Activated CD8-positive, alpha-beta memory T cell treated with anti-CD3 and anti-CD28 coated beads, Interleukin-2, amount 10 ng/mL, durations not matched to agents 7 days and 5 days (primary cell): ENCODE measurements at regions not wholly inside any gene's neighbourhood (a gene's known extent, or its start where the extent isn't known, plus 50 kb on each side); places are given as distances from the start of the nearest gene placed in this dataset.

ENCODE experiments used
- ATAC-seq: fragments of 150-1000 bp; cut with Tn5 transposase; one replicate; pipeline ENCODE4 v1.10.0; 2021; ENCODE audit warnings: moderate library complexity
- CTCF ChIA-PET: fragments of 350-600 bp; sonication (Branson Sonifier 250); formaldehyde crosslinking; loops from one replicate; lab custom pipeline; 2021; ENCODE audit warnings: antibody characterized with exemption; lab: Charles Lee
- DNase-seq: peaks from one replicate; pipeline ENCODE4 v3.0.0-alpha.2; 2020
- H3K27ac Mint-ChIP-seq: one replicate; pipeline ENCODE4 v1.8.0; 2021; ENCODE audit warnings: mild to moderate bottlenecking, mixed read lengths
- H3K27me3 Mint-ChIP-seq: one replicate; pipeline ENCODE4 v1.8.0; 2021; ENCODE audit warnings: mixed read lengths
- H3K36me3 Mint-ChIP-seq: one replicate; pipeline ENCODE4 v1.8.0; 2021; ENCODE audit warnings: mild to moderate bottlenecking, mixed read lengths
- H3K4me1 Mint-ChIP-seq: one replicate; pipeline ENCODE4 v1.8.0; 2021; ENCODE audit warnings: mixed read lengths
- H3K4me3 Mint-ChIP-seq: one replicate; pipeline ENCODE4 v1.8.0; 2021; ENCODE audit warnings: mild to moderate bottlenecking, moderate library complexity, mixed read lengths
- H3K9me3 Mint-ChIP-seq: one replicate; pipeline ENCODE4 v1.8.0; 2022; ENCODE audit warnings: low read depth, mixed read lengths

DNA sequence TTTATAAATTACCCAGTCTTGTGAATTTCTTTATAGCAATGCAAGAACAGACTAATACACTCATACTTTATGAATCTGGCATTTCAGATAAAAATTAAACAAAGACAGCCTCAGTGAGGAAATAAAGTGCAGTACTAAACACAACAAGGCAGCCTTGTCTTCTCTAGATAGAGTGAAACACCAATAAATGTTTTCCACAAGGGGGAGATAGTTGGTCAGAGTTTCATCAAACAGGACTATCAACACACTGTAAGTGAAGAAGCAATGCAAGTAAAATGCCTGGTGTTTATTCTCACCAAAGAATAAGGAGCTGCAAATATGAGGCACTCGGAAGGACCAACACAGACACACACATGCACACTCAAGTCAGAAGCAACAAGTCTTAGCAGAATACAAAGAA, 62.8 kb downstream of the FAM9B start:
- Mint-ChIP-seq H3K27me3 (no peaks in the 10 kb centered on the region), H3K4me1 (no peaks in the 10 kb centered on the region), H3K27ac (no peak overlapping the region), H3K9me3 (no peaks in the 10 kb centered on the region), H3K36me3 (no peaks in the 10 kb centered on the region), H3K4me3 (no peak overlapping the region)
- ATAC-seq (peak; percentile 64), DNase-seq (no peak)
- CTCF ChIA-PET, result interaction anchor here (0.8 kb wide), 1 partner anchor 342 kb away, joined by 3 read pairs; no protein-coding TSS in a partner anchor

DNA sequence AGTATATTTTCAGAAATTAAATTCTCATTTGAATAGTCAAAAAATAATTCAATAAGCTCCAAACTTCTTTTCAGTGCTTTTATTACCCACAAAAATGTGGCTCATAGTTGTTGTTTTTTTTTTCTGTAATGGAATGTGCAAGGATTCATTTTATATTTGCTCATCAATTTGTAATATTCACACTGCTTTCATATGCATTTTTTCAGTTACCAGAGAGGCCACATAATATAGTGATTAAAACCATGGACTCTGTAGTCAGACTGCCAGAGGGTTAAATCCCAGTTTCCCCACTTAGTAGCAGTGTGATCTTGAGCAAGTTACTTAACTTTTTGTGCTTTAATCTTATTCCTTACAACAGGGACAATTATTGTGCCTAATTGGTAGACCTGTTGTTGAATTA, 64.5 kb downstream of the FAM9B start:
- Mint-ChIP-seq H3K27me3 (no peaks in the 10 kb centered on the region), H3K4me1 (no peaks in the 10 kb centered on the region), H3K27ac (no peak overlapping the region), H3K4me3 (no peak overlapping the region), H3K9me3 (no peaks in the 10 kb centered on the region), H3K36me3 (no peaks in the 10 kb centered on the region)
- CTCF ChIA-PET, result interaction anchor here (1.5 kb wide), 1 partner anchor 82 kb away, joined by 3 read pairs; no protein-coding TSS in a partner anchor
- DNase-seq (no peak), ATAC-seq (no peak)

DNA sequence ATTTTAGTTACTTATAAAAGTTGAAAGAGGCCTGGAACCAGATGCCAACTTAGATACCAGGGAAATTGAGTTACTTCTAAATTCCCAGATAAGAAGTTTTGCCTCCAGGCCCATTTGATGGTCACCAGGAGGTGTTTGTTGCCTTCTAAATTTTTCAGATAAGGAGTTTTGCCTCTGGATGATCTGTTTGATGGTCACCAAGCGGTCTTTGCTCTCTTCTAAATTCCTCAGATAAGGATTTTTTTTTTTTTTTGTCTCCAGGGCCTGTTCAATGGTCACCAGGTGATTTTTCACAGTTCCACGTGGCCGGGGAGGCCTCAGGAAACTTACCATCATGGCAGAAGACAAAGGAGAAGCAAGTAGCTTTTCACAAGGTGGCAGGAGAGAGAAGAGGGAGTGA, 66.5 kb downstream of the FAM9B start:
- Mint-ChIP-seq H3K27me3 (no peaks in the 10 kb centered on the region), H3K36me3 (no peaks in the 10 kb centered on the region)
- CTCF ChIA-PET, result no interaction called here

DNA sequence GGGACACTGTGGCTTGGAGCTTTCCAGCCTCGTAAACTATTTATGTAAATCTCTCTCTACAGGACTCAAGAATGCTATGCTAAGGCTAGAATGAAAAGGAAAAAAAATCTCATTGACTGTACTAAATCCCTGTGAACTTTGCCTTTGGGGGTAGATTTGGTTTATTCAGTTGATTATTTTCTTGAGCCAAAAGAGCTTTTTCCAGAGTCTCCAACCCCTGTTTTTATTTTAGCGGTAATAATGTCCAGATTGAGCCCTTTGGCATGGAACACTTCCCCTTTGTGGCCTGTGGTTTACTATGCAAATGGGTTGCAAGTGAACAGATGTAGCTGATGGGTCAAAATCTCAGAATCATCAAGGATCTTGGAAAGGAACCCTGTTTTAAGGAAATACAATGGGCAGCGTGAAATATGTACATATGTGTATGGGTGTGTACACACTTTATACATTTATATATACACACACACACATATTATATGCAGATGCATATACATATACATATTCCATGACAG, 72.9 kb downstream of the FAM9B start:
- Mint-ChIP-seq H3K4me3 (no peak overlapping the region), H3K27me3 (peaks cover 13% of the 10 kb centered on the region), H3K36me3 (no peaks in the 10 kb centered on the region), H3K27ac (no peak overlapping the region), H3K4me1 (no peaks in the 10 kb centered on the region), H3K9me3 (no peaks in the 10 kb centered on the region)
- ATAC-seq (no peak), DNase-seq (no peak)
- CTCF ChIA-PET, result no interaction called here

More for the DNA sequence above, 66.5 kb downstream of the FAM9B start:
- Mint-ChIP-seq H3K4me1 (no peaks in the 10 kb centered on the region), H3K9me3 (no peaks in the 10 kb centered on the region), H3K27ac (no peak overlapping the region), H3K4me3 (no peak overlapping the region)
- ATAC-seq, result no peak
- no peak for DNase-seq

DNA sequence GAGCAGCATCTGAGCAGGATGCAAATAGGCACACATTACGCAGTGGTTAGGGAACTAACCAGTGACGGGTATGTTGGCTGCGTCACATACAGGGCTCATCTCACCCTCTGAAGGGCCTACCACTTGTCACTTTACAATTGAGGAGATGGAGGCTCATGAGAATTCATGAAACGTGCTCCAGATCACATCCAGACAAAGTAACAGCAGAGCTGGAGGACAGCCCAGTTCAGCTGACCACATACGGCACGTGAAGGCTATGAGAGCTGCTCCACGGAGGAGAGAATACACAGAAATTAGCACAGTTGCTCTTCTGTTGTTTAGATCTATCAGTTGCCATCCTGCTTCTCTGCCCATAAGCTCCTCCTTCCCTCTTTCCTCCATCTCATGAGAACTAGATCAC, 78.4 kb downstream of the FAM9B start:
- no peak overlapping the region for H3K27ac Mint-ChIP-seq
- H3K4me1 Mint-ChIP-seq, result no peaks in the 10 kb centered on the region

DNA sequence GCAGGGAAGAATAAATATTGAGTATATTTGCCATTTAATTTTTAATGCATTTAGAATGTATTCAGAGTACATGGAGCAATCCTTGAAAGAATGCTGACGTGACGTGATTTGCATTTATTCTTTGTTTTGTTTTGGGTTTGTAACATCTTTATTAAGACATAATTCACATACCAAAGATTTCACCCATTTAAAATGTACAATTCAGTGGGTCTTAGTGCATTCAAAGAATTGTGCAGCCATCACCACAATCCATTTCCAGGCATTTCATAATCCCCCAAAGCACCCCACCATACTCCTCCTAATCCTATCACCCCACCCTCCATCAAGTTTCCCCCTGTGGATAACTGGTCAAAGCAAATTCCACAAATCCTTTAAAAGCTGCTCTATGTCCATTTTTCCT, 87.4 kb downstream of the FAM9B start:
- Mint-ChIP-seq H3K9me3 (no peaks in the 10 kb centered on the region), H3K27me3 (peaks cover 16% of the 10 kb centered on the region), H3K4me3 (no peak overlapping the region), H3K4me1 (no peaks in the 10 kb centered on the region), H3K36me3 (no peaks in the 10 kb centered on the region), H3K27ac (no peak overlapping the region)
- no peak for ATAC-seq
- CTCF ChIA-PET, result no interaction called here
- no peak for DNase-seq

More for the DNA sequence above, 78.4 kb downstream of the FAM9B start:
- H3K9me3 Mint-ChIP-seq, result no peaks in the 10 kb centered on the region
- H3K4me3 Mint-ChIP-seq, result no peak overlapping the region
- H3K36me3 Mint-ChIP-seq, result no peaks in the 10 kb centered on the region
- DNase-seq (no peak), ATAC-seq (no peak)
- H3K27me3 Mint-ChIP-seq, result peaks cover 31% of the 10 kb centered on the region
- CTCF ChIA-PET, result no interaction called here

DNA sequence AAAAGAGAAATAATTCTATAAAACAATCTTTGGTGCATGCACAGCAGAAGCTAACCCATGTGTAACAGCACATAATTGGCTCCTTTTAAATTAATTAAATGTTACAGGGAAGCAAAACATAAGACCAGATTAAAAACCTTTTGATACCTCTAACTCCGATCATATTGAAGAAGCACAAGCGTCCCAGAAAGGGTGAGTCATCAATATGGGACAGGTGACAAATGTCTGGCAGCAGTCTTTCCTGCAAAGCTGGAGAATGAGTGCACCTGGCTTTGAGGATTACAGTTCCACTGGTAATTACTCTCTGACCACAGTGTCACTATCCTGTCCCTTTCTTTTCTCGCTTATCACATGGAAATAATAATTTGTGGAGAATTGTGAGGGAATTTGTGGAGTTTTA, 94.6 kb downstream of the FAM9B start:
- Mint-ChIP-seq H3K27ac (no peak overlapping the region), H3K4me3 (no peak overlapping the region), H3K27me3 (no peaks in the 10 kb centered on the region), H3K4me1 (no peaks in the 10 kb centered on the region), H3K36me3 (no peaks in the 10 kb centered on the region), H3K9me3 (peaks cover 2% of the 10 kb centered on the region)
- DNase-seq (no peak), ATAC-seq (no peak)
- CTCF ChIA-PET, result no interaction called here

DNA sequence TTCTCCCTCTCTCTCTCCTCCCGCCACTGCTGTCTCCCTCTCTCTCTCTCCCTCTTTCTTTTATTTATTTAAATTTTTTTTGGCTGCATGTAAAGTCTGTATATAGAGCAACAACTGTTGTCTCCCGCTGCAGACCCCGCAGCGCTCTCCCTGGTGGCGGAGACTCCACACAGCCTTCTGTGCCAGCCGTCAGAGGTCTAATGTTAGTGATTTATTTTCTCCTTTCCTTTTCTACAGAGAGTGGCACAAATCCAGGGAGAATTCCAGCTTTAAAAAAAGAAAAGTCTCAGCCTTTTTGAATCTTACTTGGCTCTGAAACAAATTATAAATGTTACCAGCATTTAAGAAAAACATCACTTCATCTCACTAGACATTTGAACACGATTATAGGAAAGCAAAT, 106.2 kb downstream of the FAM9B start:
- no peaks in the 10 kb centered on the region for H3K4me1 Mint-ChIP-seq
- CTCF ChIA-PET, result no interaction called here
- H3K27ac Mint-ChIP-seq, result no peak overlapping the region
- ATAC-seq (no peak), DNase-seq (no peak)
- H3K36me3 Mint-ChIP-seq, result no peaks in the 10 kb centered on the region
- H3K4me3 Mint-ChIP-seq, result no peak overlapping the region
- peaks cover 8% of the 10 kb centered on the region for H3K27me3 Mint-ChIP-seq
- no peaks in the 10 kb centered on the region for H3K9me3 Mint-ChIP-seq

DNA sequence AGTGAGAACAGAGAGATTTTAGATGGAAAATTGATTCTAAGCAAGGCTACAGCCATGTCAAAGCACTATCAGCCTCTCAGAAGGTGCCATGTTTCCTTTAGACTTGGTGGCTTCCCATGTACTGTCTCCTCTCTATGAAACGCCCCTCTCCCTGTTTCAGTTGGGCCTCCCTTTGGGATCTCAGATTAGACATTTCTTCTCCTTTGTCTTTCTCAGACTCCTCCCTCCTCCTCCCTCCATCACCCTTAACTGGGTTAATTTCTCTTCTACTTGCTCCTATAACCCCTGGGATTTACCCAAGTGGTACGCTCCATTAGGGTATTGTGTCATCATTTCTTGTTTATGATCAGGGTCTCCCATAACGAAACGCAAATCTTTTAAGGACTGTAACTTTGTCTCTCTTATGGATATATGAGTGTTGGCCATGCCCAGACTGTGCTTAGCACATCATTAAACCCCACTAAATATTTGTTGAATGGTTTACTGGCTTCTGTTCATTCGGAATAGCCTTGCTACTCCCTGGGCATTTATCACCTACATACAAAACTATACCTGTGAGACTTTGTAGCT, 106.8 kb downstream of the FAM9B start:
- no peak overlapping the region for H3K27ac Mint-ChIP-seq
- CTCF ChIA-PET, result no interaction called here
- H3K36me3 Mint-ChIP-seq, result no peaks in the 10 kb centered on the region
- no peak for ATAC-seq
- DNase-seq, result no peak
- no peaks in the 10 kb centered on the region for H3K9me3 Mint-ChIP-seq
- peaks cover 8% of the 10 kb centered on the region for H3K27me3 Mint-ChIP-seq
- no peak overlapping the region for H3K4me3 Mint-ChIP-seq
- H3K4me1 Mint-ChIP-seq, result no peaks in the 10 kb centered on the region

DNA sequence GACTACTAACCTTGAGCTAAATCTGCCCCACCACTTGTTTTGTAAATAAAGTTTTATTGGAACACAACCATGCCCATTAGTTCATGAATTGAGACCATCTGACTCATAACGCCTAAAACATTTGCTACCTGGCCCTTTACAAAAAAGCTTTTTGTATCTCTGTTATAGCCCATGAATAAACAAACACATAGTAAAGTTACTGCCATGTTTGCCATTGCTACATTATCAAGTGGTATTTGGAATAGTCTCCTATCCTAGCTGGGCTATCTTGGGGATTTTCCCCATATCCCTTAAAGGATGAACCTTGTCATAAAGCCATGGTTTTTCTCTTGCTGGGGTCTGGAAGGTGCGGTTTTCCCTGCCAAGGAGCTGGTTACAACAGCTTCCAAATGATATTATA, 112.3 kb downstream of the FAM9B start:
- Mint-ChIP-seq H3K27me3 (peaks cover 5% of the 10 kb centered on the region), H3K27ac (no peak overlapping the region), H3K9me3 (no peaks in the 10 kb centered on the region), H3K4me1 (no peaks in the 10 kb centered on the region), H3K36me3 (no peaks in the 10 kb centered on the region), H3K4me3 (no peak overlapping the region)
- DNase-seq (no peak), ATAC-seq (no peak)
- CTCF ChIA-PET, result no interaction called here

DNA sequence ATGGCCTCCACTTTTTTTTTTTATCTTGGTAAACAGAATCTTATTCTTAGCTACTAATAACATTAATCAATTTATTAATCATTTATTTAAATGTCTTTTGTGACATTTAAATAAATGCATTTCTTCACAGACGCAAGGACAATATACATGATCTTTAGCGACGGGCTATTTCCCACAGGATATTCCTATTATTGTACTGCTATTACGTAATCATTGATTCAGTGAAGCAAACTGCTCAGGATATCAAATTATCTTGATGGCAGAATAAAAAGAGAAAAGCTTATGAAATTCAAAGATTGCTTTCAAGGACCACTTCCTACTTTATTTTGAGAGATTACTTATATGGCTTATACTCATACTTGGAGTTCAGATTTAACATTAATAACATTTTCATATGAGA, 114.1 kb downstream of the FAM9B start:
- Mint-ChIP-seq H3K27me3 (peaks cover 5% of the 10 kb centered on the region), H3K27ac (no peak overlapping the region), H3K4me3 (no peak overlapping the region), H3K4me1 (no peaks in the 10 kb centered on the region), H3K9me3 (no peaks in the 10 kb centered on the region), H3K36me3 (no peaks in the 10 kb centered on the region)
- DNase-seq, result no peak
- CTCF ChIA-PET, result no interaction called here
- ATAC-seq, result no peak

DNA sequence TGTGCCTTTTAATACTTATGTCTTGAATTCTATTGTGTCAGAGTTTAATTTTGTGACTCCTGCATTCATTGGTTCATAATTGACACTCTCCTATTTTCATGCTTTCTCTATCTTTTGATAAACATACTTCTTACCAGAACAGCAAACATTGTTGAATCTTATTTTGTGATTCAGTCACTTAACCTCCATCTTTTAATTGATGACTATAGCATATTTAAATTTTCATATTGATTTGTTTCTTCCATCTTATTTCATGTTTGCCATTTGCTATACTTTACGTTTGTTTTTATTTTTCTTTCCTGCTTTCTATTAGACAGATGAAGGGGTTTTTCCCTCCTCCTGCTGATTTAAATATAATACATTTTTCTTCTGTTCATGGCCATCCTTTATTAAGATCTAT, 115.5 kb upstream of the FAM9A start:
- no peak overlapping the region for H3K4me3 Mint-ChIP-seq
- DNase-seq (no peak), ATAC-seq (no peak)
- CTCF ChIA-PET, result no interaction called here
- H3K36me3 Mint-ChIP-seq, result no peaks in the 10 kb centered on the region
- no peaks in the 10 kb centered on the region for H3K27me3 Mint-ChIP-seq
- no peaks in the 10 kb centered on the region for H3K4me1 Mint-ChIP-seq
- H3K9me3 Mint-ChIP-seq, result no peaks in the 10 kb centered on the region
- H3K27ac Mint-ChIP-seq, result no peak overlapping the region

DNA sequence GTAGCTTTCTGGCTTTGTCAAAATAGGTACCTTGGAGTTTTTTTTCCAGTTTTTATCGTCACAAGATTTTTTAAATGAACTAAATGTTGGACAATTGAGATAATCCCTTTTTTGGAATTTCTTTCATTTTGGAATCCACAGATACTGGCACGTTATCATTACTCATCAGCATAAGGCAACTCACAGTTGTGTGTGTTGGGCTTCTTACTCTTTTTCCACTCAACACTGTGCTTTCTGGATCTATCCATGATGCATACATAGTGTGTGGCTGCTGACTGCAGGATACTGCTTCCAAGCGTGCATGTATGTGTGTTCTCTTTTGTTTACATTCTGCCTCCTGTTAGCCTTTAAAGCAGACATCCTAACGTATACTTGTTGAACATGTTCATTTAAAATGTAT, 113.5 kb upstream of the FAM9A start:
- CTCF ChIA-PET, result no interaction called here
- no peaks in the 10 kb centered on the region for H3K9me3 Mint-ChIP-seq
- ATAC-seq (no peak), DNase-seq (no peak)
- H3K27ac Mint-ChIP-seq, result no peak overlapping the region
- H3K36me3 Mint-ChIP-seq, result no peaks in the 10 kb centered on the region
- H3K4me1 Mint-ChIP-seq, result no peaks in the 10 kb centered on the region
- H3K4me3 Mint-ChIP-seq, result no peak overlapping the region
- peaks cover 3% of the 10 kb centered on the region for H3K27me3 Mint-ChIP-seq

DNA sequence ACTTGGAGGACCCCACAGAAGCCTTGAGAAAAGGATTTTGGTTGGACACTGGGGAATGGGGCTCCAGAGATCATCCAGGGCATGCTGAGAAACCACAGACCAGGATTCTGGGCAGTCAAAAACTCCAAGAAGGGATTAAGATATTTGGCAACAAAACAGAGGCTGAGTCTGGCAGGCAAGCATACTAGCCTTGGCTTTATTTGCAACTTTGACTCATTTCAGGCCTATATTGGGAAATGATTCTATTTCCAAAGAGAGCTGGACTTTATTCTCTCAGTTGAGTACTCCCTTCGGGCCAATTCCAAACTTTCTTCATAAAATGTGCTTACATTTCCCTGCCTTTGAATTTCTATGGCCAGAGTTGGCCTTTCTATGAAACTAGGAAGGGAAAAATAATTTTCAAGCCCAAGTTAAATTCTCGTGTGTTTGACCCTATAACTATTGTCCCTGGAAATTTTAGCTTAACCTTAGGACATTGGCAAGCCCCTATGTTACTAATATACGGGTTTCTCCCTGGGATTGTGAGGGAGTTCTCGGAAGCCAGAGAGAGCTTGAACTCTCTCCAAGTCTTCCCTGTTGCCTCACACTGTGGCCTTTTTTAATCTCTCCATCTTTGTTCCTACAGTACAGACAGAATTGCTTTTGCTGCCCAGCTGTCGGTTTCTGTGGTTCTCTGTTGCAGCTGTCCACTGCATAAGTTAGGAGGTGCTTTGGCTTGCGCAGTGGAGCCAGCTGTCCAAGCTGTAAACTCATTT, 112.6 kb upstream of the FAM9A start:
- Mint-ChIP-seq H3K36me3 (no peaks in the 10 kb centered on the region), H3K4me3 (no peak overlapping the region), H3K9me3 (no peaks in the 10 kb centered on the region), H3K4me1 (no peaks in the 10 kb centered on the region), H3K27ac (no peak overlapping the region), H3K27me3 (peaks cover 3% of the 10 kb centered on the region)
- DNase-seq (no peak), ATAC-seq (no peak)
- CTCF ChIA-PET, result no interaction called here
